GM21367 (cell line): ENCODE measurements at regions not wholly inside any gene's neighbourhood (a gene's known extent, or its start where the extent isn't known, plus 50 kb on each side); places are given as distances from the start of the nearest gene placed in this dataset.

Experiments used
- ATAC-seq: cut with Tn5 transposase; IDR thresholded peaks from one replicate; pipeline ENCODE4 v1.9.1; 2021; ENCODE audit not compliant: unreplicated experiment

GRCh38 chr3:168604767-168605166, 509.0 kb upstream of the GOLIM4 start:
- no peak for ATAC-seq

GRCh38 chr3:168598250-168598649, 502.5 kb upstream of the GOLIM4 start:
- no peak for ATAC-seq

GRCh38 chr3:168596175-168596823, 500.6 kb upstream of the GOLIM4 start:
- no peak for ATAC-seq

DNA sequence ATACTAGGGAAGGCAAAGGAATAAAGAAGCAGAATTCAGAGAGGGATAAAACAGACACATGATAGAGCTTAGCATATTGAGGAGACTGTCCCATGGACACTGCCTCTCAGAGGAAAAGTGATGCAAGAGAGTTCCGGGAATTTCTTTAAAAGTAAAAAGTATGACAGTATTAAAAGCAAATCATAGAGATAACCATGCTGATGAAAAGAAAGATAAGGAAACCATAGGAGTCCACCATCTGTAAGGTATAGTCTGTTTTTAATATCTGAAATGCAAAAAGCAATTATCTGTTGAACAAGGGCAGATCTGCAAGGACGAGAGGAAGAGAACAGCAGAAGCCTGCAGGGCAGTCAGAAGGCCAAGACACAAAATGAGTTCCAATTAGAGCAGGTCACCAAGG, 495.9 kb upstream of the GOLIM4 start:
- ATAC-seq, result no peak

DNA sequence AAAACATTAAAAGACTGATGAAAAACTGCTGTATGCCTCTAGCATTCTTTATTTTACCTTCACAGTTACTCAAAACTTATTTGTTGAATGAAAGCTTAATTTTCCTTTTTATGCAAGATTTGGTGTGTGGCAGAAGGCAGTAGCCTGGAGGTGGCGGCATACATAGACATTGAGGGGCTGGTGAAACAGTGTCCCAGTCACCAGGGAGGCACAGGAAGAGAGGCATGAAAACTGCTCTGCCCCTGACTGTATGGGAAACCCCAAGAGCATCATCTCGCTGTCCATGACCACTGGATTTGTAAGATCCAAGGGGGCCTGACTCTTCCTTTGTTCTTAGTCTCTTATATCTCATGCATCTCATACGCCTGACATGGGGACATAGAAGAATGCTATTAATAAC, 493.7 kb upstream of the GOLIM4 start:
- no peak for ATAC-seq

DNA sequence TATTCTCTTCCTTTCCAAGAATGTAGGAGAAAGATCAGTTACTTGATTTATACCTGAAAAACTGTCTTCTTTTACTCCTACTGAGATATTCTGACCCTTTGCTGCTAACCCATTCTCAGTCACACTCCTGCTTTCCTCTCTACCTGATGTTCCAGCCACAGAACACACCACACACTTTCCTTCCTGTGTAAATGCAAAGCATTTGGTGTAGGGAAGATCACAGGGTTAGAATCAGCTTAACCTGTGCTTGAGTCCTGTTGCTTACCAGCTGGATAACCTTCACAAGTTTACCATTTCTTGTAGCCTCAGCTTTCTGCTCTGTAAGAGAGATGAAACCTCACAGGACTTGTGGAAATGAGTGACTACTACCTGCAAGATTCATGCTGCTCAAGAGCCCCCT, 489.8 kb upstream of the GOLIM4 start:
- ATAC-seq, result no peak

GRCh38 chr3:168583977-168584376, 488.3 kb upstream of the GOLIM4 start:
- ATAC-seq, result no peak

GRCh38 chr3:168582503-168582902, 486.8 kb upstream of the GOLIM4 start:
- ATAC-seq, result no peak

DNA sequence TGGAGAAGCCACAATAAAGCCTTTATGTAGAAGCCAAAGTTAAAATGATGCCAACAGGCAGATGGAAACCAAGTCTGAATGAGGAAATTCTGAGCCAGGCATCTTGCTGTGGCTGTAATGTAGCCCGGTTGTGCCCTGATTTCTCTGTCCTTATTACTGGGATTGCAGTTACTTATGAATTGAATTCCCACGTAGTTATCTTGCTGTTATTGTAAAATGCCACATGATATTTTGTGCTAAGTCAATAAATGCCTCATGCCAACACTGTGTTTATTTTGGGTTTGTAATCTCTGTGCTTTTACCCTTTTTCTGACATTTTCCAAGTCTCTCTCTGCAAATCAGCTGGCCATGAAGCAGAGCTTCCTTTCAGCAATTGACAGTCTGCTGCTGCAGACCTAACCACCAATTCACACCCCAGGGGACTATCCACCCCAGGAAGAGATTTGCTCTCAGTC, 486.1 kb upstream of the GOLIM4 start:
- no peak for ATAC-seq

DNA sequence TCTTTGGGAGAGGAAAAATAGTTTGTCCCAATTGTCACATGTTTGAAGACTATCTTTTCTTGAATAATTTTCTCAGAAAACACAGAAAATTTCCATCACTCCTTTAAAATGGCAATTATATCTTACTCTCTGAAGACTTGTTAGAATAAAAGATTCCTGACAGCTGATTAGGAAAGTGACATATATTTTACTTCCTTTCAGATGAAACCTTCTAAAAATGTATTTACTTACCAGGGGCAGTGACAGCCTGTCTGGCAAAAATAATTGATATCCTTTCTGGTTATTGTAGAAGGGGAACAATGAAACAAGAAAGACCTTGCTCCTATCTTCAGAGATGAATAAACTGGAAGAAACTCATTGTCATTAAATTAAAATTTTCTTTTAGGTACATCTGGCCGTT, 483.3 kb upstream of the GOLIM4 start:
- no peak for ATAC-seq

DNA sequence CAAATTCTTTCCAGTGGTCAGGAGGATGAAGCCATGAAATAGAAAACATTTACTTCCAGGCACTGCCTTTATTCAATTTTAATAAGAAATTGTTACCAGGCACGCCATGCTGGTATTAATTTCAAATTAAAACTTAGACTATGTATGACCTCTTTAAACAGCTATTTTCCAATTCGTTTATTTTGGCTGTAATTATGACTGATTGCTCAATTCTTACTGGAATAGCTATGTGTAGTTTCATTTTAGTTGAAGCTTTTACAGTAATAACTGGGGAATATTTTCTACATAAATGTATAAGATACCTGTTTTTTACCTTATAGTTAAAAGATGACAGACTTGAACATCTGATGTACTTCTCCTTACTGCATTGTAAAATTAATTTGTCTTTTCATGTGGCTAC, 480.0 kb upstream of the GOLIM4 start:
- ATAC-seq, result no peak

DNA sequence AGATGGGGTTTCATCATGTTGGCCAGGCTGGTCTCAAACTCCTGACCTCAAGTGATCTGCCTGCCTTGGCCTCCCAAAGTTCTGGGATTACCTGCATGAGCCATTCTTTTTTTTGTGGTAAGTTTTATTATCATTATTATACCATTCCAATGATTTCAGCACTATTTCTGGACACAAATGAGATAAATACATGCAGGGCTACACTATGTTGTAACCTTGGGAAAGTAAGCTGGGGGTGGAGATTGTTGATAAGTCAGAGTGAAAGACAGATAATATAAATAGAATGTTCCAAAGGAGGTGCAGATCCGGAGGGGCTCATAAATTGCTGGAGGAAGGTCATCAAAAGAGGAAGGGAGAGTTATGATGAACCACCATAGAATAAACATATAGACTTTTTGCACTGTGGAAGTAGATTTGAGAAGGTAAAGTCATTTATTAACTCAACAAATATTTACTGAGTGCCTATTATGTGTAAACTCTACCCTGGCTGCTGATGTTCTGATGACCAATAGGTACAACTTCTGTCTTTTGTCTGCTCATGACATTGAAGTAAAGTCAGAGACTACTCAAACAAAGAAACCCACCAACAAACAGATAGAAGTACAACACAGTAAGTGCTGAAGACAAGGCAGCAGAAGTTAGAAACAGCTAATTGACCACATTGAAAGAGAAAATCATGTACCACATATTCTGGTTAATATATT, 478.9 kb upstream of the GOLIM4 start:
- no peak for ATAC-seq

DNA sequence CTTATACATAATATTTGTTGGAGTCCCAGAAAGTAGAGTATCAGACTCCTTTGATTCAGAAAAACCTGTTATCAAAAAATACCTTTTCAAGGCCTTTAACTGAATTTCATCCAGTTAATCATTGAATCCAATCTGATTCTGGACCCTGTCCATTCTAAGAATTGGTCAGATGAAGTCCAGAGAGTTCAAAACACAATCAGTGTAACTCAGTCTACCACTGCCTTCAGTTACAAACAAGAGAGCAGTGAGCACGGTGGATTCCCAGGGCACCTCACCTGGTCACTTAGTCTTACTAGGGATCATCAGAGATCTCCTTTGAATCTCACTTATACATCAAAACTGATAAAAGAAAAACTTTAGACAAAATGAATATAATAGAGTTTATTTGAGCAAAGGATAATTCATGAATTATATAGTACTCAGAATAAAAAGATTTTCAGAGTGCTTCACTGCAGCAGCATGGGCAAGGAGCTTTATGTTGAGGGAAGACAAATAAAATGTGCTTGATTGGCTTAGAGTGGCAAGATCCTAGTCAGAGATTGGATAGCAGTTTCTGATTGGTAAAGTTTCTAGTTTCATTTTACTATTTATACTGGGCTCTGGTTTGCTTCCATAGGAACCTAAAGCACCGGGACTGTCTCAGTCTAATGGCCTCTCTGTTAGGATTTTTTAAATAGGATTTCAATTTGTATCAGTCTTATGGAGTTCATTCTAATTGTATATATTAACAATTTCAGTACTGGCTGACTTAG, 474.9 kb upstream of the GOLIM4 start:
- no peak for ATAC-seq

DNA sequence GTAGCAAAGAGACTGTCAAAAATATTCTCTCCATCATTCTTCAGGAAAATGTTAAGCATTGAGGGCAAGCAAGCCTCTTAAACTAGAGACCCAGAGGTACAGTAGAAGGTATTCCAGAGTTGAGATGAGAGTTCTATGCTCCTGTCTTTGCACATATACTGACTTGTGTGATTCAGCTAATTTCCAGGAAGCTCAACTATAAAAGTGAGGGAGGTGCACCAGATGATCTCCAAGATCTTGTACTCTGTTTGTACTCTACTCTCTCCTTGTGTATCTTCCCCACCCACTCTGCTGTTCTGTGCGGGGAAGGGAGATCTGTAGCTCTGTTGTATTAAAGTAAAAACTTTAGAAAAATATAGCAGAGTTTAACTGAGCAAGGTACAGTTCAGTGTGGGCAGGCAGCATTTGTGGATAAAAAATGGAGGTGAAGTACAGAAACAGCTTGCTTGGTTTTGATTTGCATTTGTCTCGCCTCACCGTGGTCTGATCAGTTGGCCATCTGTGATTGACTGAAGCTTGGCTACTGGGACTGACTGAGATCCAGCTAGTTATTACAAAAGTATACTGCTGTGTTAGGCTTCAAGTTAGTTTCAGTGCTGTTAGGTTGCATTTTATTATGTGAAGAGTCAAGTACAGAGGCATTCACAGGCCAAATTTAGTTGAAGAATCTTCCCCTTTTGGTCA, 463.1 kb upstream of the GOLIM4 start:
- ATAC-seq, result no peak

- no peak for ATAC-seq
Measured at GRCh38 chr3:168552251-168552650, 456.5 kb upstream of the GOLIM4 start.

GRCh38 chr3:168548719-168549118, 453.0 kb upstream of the GOLIM4 start:
- ATAC-seq, result no peak

DNA sequence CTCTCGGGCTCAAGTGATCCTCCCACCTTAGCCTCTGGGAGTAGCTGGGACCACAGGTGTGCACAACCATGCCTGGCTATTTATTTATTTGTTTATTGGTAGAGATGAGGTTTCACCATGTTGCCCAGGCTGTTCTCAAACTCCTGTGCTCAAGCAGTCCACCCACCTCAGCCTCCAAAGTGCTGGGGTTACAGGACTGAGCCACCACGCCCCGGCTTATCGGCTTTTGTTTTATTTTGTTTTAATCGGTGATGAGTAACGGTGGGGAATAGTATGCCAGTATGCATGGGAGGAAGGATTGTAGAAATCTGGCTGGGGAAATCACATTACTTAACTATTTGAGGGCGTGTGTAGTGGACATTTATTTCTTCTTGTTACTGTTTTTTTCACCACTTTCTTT, 451.0 kb upstream of the GOLIM4 start:
- ATAC-seq, result no peak

DNA sequence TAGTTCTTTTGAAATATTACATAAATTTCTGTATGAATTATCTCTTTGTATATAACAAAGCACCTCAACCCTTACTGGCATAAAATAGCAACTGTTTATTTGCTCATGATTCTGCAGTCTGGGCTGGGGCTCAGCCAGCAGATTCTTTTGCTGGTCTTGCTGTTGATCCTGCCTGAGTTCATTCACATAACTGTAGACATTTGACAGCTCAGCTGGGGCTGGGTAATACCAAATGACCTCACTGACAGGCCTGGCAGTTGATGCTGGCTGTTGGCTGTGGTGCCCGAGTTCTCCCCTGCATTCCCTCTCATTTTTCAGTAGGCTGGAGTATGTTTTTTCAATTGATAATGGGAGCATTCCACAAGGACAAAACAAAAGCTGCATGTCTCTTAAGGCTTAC, 449.9 kb upstream of the GOLIM4 start:
- no peak for ATAC-seq

- no peak for ATAC-seq
Measured at GRCh38 chr3:168544097-168544957, 448.6 kb upstream of the GOLIM4 start.

DNA sequence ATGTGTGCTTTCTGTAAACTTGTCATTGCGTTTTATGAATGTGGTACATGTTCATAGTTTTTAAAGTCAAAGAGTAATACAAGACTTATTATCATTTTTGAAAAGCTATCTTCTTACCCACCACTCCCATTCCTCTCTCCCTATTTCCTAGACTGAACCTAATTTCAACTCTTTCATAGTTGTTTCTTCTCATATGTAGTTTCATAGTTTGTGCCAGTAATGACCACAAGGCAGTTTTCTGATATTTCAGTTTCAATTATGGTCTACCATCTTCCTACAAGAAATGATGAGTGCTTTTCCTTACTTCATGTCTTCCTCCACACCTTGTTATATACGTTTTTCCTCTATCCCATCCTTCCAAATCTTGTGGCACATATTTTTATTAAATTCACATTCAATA, 445.0 kb upstream of the GOLIM4 start:
- ATAC-seq, result no peak

DNA sequence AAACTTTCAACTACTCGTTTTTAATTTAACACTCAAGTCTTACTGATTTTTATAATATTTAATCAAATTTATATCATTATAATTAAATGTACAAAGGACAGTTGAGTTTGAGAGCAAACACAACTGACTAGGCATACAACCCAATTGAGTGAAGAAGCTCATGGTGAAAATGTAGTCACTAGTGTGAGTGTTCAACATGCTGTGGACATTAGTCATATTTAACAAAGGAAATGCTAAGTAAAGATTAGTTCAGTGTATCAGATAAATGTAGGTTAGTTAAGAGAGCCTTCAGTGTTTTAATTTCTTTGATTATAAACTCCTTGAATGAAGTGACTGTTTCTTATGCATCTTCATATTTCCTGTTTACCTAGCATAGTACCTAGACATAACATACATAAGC, 444.2 kb upstream of the GOLIM4 start:
- no peak for ATAC-seq
